ENCODE measurements at regions not wholly inside any gene's neighbourhood (a gene's known extent, or its start where the extent isn't known, plus 50 kb on each side); places are given as distances from the start of the nearest gene placed in this dataset.

GRCh38 chr18:38526922-38527321 is 961.3 kb upstream of the CELF4 start:
- H3K36me3 ChIP-seq, result no peaks in the 10 kb centered on the region
- H3K27me3 ChIP-seq (ENCODE audit: low read depth), result no peaks in the 10 kb centered on the region
- H3K27ac ChIP-seq, result no peak overlapping the region
- TF ChIP-seq, protein P1, sequence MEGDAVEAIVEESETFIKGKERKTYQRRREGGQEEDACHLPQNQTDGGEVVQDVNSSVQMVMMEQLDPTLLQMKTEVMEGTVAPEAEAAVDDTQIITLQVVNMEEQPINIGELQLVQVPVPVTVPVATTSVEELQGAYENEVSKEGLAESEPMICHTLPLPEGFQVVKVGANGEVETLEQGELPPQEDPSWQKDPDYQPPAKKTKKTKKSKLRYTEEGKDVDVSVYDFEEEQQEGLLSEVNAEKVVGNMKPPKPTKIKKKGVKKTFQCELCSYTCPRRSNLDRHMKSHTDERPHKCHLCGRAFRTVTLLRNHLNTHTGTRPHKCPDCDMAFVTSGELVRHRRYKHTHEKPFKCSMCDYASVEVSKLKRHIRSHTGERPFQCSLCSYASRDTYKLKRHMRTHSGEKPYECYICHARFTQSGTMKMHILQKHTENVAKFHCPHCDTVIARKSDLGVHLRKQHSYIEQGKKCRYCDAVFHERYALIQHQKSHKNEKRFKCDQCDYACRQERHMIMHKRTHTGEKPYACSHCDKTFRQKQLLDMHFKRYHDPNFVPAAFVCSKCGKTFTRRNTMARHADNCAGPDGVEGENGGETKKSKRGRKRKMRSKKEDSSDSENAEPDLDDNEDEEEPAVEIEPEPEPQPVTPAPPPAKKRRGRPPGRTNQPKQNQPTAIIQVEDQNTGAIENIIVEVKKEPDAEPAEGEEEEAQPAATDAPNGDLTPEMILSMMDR (IDR thresholded peaks at IDR 0.05), result no peak
- H3K9me3 ChIP-seq, result no peaks in the 10 kb centered on the region
- no peaks in the 10 kb centered on the region for H3K4me1 ChIP-seq
- intact Hi-C loops (cut with DNase I), result no loop called here
- no peak overlapping the region for H3K4me3 ChIP-seq
- no peak for DNase-seq
- ATAC-seq, result no peak

GRCh38 chr18:38525039-38525438 is 959.4 kb upstream of the CELF4 start:
- Histone ChIP-seq H3K4me3 (no peak overlapping the region), H3K9me3 (no peaks in the 10 kb centered on the region), H3K4me1 (no peaks in the 10 kb centered on the region), H3K27ac (no peak overlapping the region), H3K27me3 (ENCODE audit: low read depth) (no peaks in the 10 kb centered on the region), H3K36me3 (no peaks in the 10 kb centered on the region)
- TF ChIP-seq, protein P1 (IDR thresholded peaks at IDR 0.05), result no peak
- intact Hi-C loops (cut with DNase I), result no loop called here
- ATAC-seq (peak in 1 of 2 donors; percentile 55), DNase-seq (no peak)

DNA sequence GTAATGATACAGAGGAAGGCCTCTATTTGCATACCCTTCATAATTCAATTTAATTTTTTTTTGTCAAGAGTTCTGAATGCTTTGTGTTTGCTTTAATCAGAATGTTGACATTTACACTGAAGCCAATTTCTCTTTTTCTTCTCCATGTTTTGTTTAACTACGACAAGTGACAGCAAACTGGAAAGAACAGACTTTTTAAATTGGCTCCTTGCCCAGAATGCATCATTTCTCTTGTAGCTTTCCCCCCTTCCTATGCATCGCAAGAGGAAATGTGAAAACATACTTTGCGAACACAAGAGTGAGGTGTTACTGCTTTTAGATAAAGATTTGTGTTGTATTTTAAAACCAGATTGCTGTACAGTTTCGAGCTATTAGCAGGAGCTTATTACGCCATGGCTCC is 955.2 kb upstream of the CELF4 start:
- intact Hi-C loops (cut with DNase I), result no loop called here
- no peak for ATAC-seq
- Histone ChIP-seq H3K4me1 (no peaks in the 10 kb centered on the region), H3K27me3 (ENCODE audit: low read depth) (no peaks in the 10 kb centered on the region), H3K36me3 (no peaks in the 10 kb centered on the region), H3K9me3 (no peaks in the 10 kb centered on the region), H3K27ac (no peak overlapping the region), H3K4me3 (no peak overlapping the region)
- DNase-seq, result no peak
- TF ChIP-seq, protein P1 (IDR thresholded peaks at IDR 0.05), result no peak

DNA sequence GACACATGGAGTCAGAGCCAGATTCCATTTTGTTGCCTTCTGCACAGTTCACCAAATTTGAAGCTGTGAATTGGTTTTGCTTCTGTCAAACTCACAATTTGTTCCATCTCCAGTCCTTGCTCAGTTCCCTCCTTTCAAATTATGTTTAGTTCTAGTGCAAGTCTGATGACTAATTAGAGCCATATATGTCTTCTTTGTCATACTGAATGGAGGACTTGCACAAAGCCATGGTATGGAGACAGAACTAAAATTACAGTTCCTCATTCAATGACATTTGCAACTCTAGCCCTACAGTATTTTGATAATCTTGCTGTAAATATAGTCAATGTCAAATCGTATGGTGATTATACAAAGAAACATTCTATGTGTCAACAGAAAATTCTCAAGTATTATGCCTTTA is 936.9 kb upstream of the CELF4 start:
- DNase-seq (no peak), ATAC-seq (no peak)
- Histone ChIP-seq H3K27me3 (ENCODE audit: low read depth) (no peaks in the 10 kb centered on the region), H3K36me3 (no peaks in the 10 kb centered on the region), H3K27ac (no peak overlapping the region), H3K9me3 (no peaks in the 10 kb centered on the region), H3K4me3 (no peak overlapping the region), H3K4me1 (no peaks in the 10 kb centered on the region)
- intact Hi-C loops (cut with DNase I), result no loop called here
- TF ChIP-seq, protein P1 (IDR thresholded peaks at IDR 0.05), result no peak

DNA sequence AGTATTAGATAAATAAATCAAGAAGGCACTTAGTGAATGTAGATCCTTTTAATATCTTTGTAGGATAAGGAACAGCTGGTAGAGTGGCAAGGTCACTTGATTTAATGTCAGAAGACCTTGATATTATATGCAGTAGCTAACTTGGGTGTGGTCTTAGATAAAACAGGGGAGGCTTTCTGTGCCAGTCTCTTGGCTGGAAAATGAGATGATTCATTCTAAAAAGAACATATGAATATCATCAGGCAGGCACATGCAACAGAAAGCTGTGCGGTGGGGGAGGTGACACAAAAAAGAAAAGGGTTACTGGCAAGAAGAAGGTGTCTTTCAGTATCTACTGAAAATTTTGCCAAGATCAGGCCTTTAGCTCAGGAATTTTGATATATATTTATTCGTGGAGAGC is 931.7 kb upstream of the CELF4 start:
- H3K36me3 ChIP-seq, result no peaks in the 10 kb centered on the region
- no peaks in the 10 kb centered on the region for H3K9me3 ChIP-seq
- intact Hi-C loops (cut with DNase I), result no loop called here
- no peak overlapping the region for H3K27ac ChIP-seq
- no peaks in the 10 kb centered on the region for H3K4me1 ChIP-seq
- no peak overlapping the region for H3K4me3 ChIP-seq
- ATAC-seq (no peak), DNase-seq (no peak)
- TF ChIP-seq, protein P1 (IDR thresholded peaks at IDR 0.05), result no peak
- H3K27me3 ChIP-seq (ENCODE audit: low read depth), result no peaks in the 10 kb centered on the region

- DNase-seq (no peak), ATAC-seq (no peak)
- TF ChIP-seq, protein P1 (IDR thresholded peaks at IDR 0.05), result no peak
- Histone ChIP-seq H3K27me3 (ENCODE audit: low read depth) (no peaks in the 10 kb centered on the region), H3K4me3 (no peak overlapping the region), H3K4me1 (no peaks in the 10 kb centered on the region), H3K27ac (no peak overlapping the region), H3K9me3 (no peaks in the 10 kb centered on the region), H3K36me3 (no peaks in the 10 kb centered on the region)
- intact Hi-C loops (cut with DNase I), result no loop called here
Observed at GRCh38 chr18:38496222-38496793, 930.7 kb upstream of the CELF4 start.
